ENCODE measurements at regions not wholly inside any gene's neighbourhood (a gene's known extent, or its start where the extent isn't known, plus 50 kb on each side); places are given as distances from the start of the nearest gene placed in this dataset.

GRCh38 chr2:14557916-14558315, 74.6 kb upstream of the LRATD1 start:
- Histone ChIP-seq H3K4me1 (ENCODE audit: insufficient read depth, poor library complexity, severe bottlenecking) (peaks cover 11% of the 10 kb centered on the region), H3K27me3 (ENCODE audit: insufficient read depth, poor library complexity, severe bottlenecking) (no peaks in the 10 kb centered on the region), H3K9me3 (ENCODE audit: severe bottlenecking) (no peaks in the 10 kb centered on the region), H3K27ac (ENCODE audit: poor library complexity, severe bottlenecking) (no peak overlapping the region), H3K4me3 (ENCODE audit: severe bottlenecking) (no peak overlapping the region), H3K36me3 (ENCODE audit: low read depth) (no peaks in the 10 kb centered on the region)
- no peak for ATAC-seq (ENCODE audit: low read depth)
- DNase-seq (ENCODE audit: low spot score), result no peak
- TF ChIP-seq CTCF (IDR thresholded peaks at IDR 0.05; ENCODE audit: poor library complexity, severe bottlenecking), result no peak

DNA sequence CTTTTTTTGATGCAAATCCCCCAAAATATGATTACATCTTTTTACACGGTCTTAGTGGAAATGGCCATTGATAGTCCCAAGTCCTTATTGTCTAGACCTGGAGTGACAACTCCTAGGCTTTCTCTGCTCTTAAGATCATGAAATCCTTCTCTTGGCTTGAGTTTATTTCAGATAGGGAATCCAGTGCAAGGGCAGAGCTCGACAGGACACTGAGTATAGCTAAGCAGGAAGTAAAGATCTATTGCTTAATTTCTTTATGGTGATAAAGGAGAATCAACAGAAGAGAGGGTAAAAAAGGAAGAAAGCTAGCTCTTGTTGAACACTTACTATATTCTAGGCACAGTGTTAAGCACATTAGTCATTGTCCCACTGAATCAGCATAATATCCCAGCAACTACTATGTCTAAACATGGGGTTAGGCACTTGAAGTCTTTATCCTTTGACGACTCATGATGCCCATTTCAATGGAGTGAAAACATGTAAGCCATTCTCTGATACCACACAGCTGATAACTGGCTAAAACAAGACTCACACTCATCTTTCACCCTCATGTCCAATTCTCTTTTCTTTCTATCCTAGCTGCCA, 74.1 kb upstream of the LRATD1 start:
- DNase-seq (ENCODE audit: low spot score) (no peak), ATAC-seq (ENCODE audit: low read depth) (no peak)
- no peaks in the 10 kb centered on the region for H3K36me3 ChIP-seq (ENCODE audit: low read depth)
- H3K9me3 ChIP-seq (ENCODE audit: severe bottlenecking), result no peaks in the 10 kb centered on the region
- no peak overlapping the region for H3K4me3 ChIP-seq (ENCODE audit: severe bottlenecking)
- H3K4me1 ChIP-seq (ENCODE audit: insufficient read depth, poor library complexity, severe bottlenecking), result peaks cover 11% of the 10 kb centered on the region
- H3K27ac ChIP-seq (ENCODE audit: poor library complexity, severe bottlenecking), result no peak overlapping the region
- H3K27me3 ChIP-seq (ENCODE audit: insufficient read depth, poor library complexity, severe bottlenecking), result no peaks in the 10 kb centered on the region
- no peak for TF ChIP-seq CTCF (IDR thresholded peaks at IDR 0.05; ENCODE audit: poor library complexity, severe bottlenecking)

DNA sequence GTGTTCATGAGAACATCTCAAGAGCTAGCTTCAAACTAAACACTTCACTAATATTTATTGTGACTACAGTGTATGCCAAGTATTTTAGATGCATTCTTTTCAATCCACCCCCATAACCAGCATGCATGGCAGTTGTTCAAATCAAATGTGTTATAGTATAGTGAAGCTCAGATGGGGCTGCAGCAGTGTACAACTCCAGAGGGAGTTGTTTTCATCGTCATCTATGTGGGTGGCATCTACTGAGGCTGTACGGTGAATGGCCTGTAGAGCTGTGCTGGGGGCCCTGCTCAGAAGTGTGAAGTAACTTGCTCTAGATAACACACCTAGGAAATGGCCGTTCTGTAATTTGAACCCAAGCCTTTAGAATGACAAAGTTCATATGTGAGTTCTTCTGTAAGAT, 71.8 kb upstream of the LRATD1 start:
- Histone ChIP-seq H3K27me3 (ENCODE audit: insufficient read depth, poor library complexity, severe bottlenecking) (no peaks in the 10 kb centered on the region), H3K9me3 (ENCODE audit: severe bottlenecking) (no peaks in the 10 kb centered on the region), H3K4me1 (ENCODE audit: insufficient read depth, poor library complexity, severe bottlenecking) (peaks cover 11% of the 10 kb centered on the region), H3K27ac (ENCODE audit: poor library complexity, severe bottlenecking) (no peak overlapping the region), H3K36me3 (ENCODE audit: low read depth) (no peaks in the 10 kb centered on the region), H3K4me3 (ENCODE audit: severe bottlenecking) (no peak overlapping the region)
- DNase-seq (ENCODE audit: low spot score) (no peak), ATAC-seq (ENCODE audit: low read depth) (no peak)
- TF ChIP-seq CTCF (IDR thresholded peaks at IDR 0.05; ENCODE audit: poor library complexity, severe bottlenecking), result no peak

GRCh38 chr2:14563324-14563723, 69.2 kb upstream of the LRATD1 start:
- Histone ChIP-seq H3K4me1 (ENCODE audit: insufficient read depth, poor library complexity, severe bottlenecking) (no peaks in the 10 kb centered on the region), H3K4me3 (ENCODE audit: severe bottlenecking) (no peak overlapping the region), H3K9me3 (ENCODE audit: severe bottlenecking) (no peaks in the 10 kb centered on the region), H3K27me3 (ENCODE audit: insufficient read depth, poor library complexity, severe bottlenecking) (no peaks in the 10 kb centered on the region), H3K36me3 (ENCODE audit: low read depth) (no peaks in the 10 kb centered on the region), H3K27ac (ENCODE audit: poor library complexity, severe bottlenecking) (no peak overlapping the region)
- TF ChIP-seq CTCF (IDR thresholded peaks at IDR 0.05; ENCODE audit: poor library complexity, severe bottlenecking), result no peak
- no peak for ATAC-seq (ENCODE audit: low read depth)
- DNase-seq (ENCODE audit: low spot score), result no peak

DNA sequence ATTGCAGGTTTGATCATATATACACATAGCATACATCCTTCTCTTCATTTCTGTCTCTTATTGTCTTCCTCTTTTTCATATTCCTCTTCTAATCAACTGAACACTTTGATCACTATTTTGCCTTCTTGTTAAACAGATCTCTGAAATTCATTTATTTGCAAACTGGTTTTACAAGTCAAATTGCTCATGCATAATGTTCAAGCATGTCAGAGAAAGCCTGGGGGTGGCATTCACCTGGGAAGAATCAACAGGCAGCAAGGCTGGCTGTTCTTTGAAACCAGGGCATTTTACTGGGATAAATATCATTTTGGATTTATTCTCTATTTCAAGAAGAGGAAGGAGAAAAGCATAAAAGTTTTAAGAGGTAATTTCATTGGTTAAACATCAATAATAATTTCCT, 66.9 kb upstream of the LRATD1 start:
- H3K4me1 ChIP-seq (ENCODE audit: insufficient read depth, poor library complexity, severe bottlenecking), result no peaks in the 10 kb centered on the region
- no peaks in the 10 kb centered on the region for H3K36me3 ChIP-seq (ENCODE audit: low read depth)
- no peak overlapping the region for H3K27ac ChIP-seq (ENCODE audit: poor library complexity, severe bottlenecking)
- H3K27me3 ChIP-seq (ENCODE audit: insufficient read depth, poor library complexity, severe bottlenecking), result no peaks in the 10 kb centered on the region
- no peaks in the 10 kb centered on the region for H3K9me3 ChIP-seq (ENCODE audit: severe bottlenecking)
- ATAC-seq (ENCODE audit: low read depth), result no peak
- no peak for TF ChIP-seq CTCF (IDR thresholded peaks at IDR 0.05; ENCODE audit: poor library complexity, severe bottlenecking)
- DNase-seq (ENCODE audit: low spot score), result no peak
- no peak overlapping the region for H3K4me3 ChIP-seq (ENCODE audit: severe bottlenecking)

All from RWPE2 (cell line).